Endothelial cell of umbilical vein (primary cell): ENCODE measurements at regions not wholly inside any gene's neighbourhood (a gene's known extent, or its start where the extent isn't known, plus 50 kb on each side); places are given as distances from the start of the nearest gene placed in this dataset.

Experiments used
- BruUV-seq: library from RNA; stranded (reverse); fragments of 400-500 nt; replicated peaks from 2 replicates; lab custom pipeline; 2021; lab: Mats Ljungman, UMichigan
- CTCF ChIA-PET: fragments of 300-600, 350-600 bp; sonication (Branson Sonifier 250); formaldehyde crosslinking; loops from one replicate; lab custom pipeline; 2021; ENCODE audit warnings: antibody characterized with exemption, inconsistent platforms; lab: Charles Lee
- POLR2A ChIA-PET: fragments of 300-600, 350-600 bp; sonication (Branson Sonifier 250); formaldehyde crosslinking; loops from one replicate; lab custom pipeline; 2021; ENCODE audit warnings: antibody characterized with exemption, inconsistent platforms; lab: Charles Lee
- DNase-seq: peaks from one replicate; pipeline ENCODE4 v3.0.0-alpha.2; 2011; ENCODE audit warnings: low read depth, low spot score
- FAIRE-seq: peaks from 2 replicates; lab custom pipeline; 2011; peaks lifted over from hg19 to GRCh38; lab: Jason Lieb, UNC
- H2AFZ ChIP-seq: 2 replicates; pipeline ENCODE4 v1.6.0; 2012; ENCODE audit warnings: low read depth, low read length, control low read depth, inconsistent platforms
- H3K27ac ChIP-seq: 2 replicates; pipeline ENCODE4 v1.5.1; 2011; ENCODE audit warnings: low read depth, mild to moderate bottlenecking, control low read depth, low read length, moderate library complexity; ENCODE audit not compliant: insufficient read depth
- H3K27me3 ChIP-seq, 2 experiments: 2 replicates each; pipeline versions ENCODE4 v1.6.0 to v1.6.1; 2011; ENCODE audit warnings: low read length in 2 of 2, mixed read lengths in 1 of 2; ENCODE audit not compliant: control insufficient read depth in 2 of 2, insufficient read depth in 2 of 2
- H3K36me3 ChIP-seq, 2 experiments: 2 replicates in 1 of 2; 3 replicates in 1 of 2; pipeline ENCODE4 v1.5.1; 2011; ENCODE audit warnings: low read length in 2 of 2, mild to moderate bottlenecking in 1 of 2, moderate library complexity in 1 of 2; ENCODE audit not compliant: control insufficient read depth in 2 of 2, insufficient read depth in 2 of 2; ENCODE audit errors: extremely low read depth in 1 of 2
- H3K4me1 ChIP-seq: 3 replicates; pipeline ENCODE4 v1.5.1; 2011; ENCODE audit warnings: mild to moderate bottlenecking, low read length; ENCODE audit not compliant: control insufficient read depth, insufficient read depth; ENCODE audit errors: extremely low read depth
- H3K4me2 ChIP-seq: 2 replicates; pipeline ENCODE4 v1.6.1; 2011; ENCODE audit warnings: low read length, control low read depth, mixed read lengths; ENCODE audit not compliant: insufficient read depth
- H3K4me3 ChIP-seq, 3 experiments: fragments of 200-600 bp in 1 of 3; sonication (generic), shearing (Covaris generic) in 1 of 3; replicated peaks in 1 of 3; 2 replicates each; pipeline ENCODE4 v1.5.1; 2011 to 2016; ENCODE audit warnings: control low read depth in 3 of 3, low read length in 3 of 3, mild to moderate bottlenecking in 2 of 3, inconsistent platforms in 1 of 3, low read depth in 1 of 3, moderate library complexity in 1 of 3; ENCODE audit not compliant: insufficient read depth in 1 of 3
- H3K79me2 ChIP-seq: 2 replicates; pipeline ENCODE4 v1.6.0; 2012; ENCODE audit warnings: low read length, inconsistent platforms; ENCODE audit not compliant: control insufficient read depth, insufficient read depth
- H3K9ac ChIP-seq: replicated peaks from 2 replicates; pipeline ENCODE3; 2011; ENCODE audit warnings: low read length, control low read depth; ENCODE audit not compliant: insufficient read depth; ENCODE audit errors: extremely low read depth
- H3K9me1 ChIP-seq: replicated peaks from 3 replicates; pipeline ENCODE4 v1.6.0; 2011; ENCODE audit warnings: mild to moderate bottlenecking, low read length; ENCODE audit not compliant: control insufficient read depth, insufficient read depth; ENCODE audit errors: extremely low read depth
- H3K9me3 ChIP-seq: replicated peaks from 2 replicates; pipeline ENCODE4 v1.5.1; 2012; ENCODE audit warnings: low read length, inconsistent platforms; ENCODE audit not compliant: control insufficient read depth, insufficient read depth
- H4K20me1 ChIP-seq: replicated peaks from 2 replicates; pipeline ENCODE3; 2011; ENCODE audit warnings: mild to moderate bottlenecking, low read length; ENCODE audit not compliant: control insufficient read depth, insufficient read depth; ENCODE audit errors: extremely low read depth
- FOS ChIP-seq: IDR thresholded peaks from 2 replicates; pipeline ENCODE4 v1.6.1; 2011; ENCODE audit warnings: mild to moderate bottlenecking, low read length, moderate library complexity, borderline replicate concordance; ENCODE audit not compliant: insufficient read depth
- GATA2 ChIP-seq: IDR thresholded peaks from 2 replicates; pipeline ENCODE4 v1.7.0; 2011; ENCODE audit warnings: low read depth, mild to moderate bottlenecking, moderate library complexity, mixed read lengths, low read length; ENCODE audit not compliant: insufficient read length, insufficient read depth
- MYC ChIP-seq: IDR thresholded peaks from one replicate; pipeline ENCODE4 v1.6.1; 2011; ENCODE audit warnings: mild to moderate bottlenecking, low read depth, low read length
- POLR2A ChIP-seq: IDR thresholded peaks from 2 replicates; pipeline ENCODE4 v1.6.1; 2012; ENCODE audit warnings: low read depth, mild to moderate bottlenecking, control low read depth, low read length
- POLR2AphosphoS5 ChIP-seq: IDR thresholded peaks from 2 replicates; pipeline ENCODE4 v1.6.1; 2012; ENCODE audit warnings: low read depth, mild to moderate bottlenecking, control low read depth, low read length, moderate library complexity; ENCODE audit not compliant: insufficient read depth
- dilution Hi-C: fragments of 300-500 bp; cut with MboI; formaldehyde crosslinking; loops from one replicate; pipeline ENCODE4 v1.15.0; 2019; ENCODE audit warnings: low sequenced_read_pairs; ENCODE audit not compliant: extremely low pct_ligation_motif_present
- intact Hi-C: fragments of 100-400 bp; cut with micrococcal nuclease; formaldehyde crosslinking; loops from one replicate; pipeline ENCODE4 v1.10.0; 2022
- TF ChIP-seq, protein P1 (sequence below): IDR thresholded peaks from 2 replicates; pipeline ENCODE4 v1.6.1; 2011; ENCODE audit not compliant: insufficient read depth, insufficient read length

DNA sequence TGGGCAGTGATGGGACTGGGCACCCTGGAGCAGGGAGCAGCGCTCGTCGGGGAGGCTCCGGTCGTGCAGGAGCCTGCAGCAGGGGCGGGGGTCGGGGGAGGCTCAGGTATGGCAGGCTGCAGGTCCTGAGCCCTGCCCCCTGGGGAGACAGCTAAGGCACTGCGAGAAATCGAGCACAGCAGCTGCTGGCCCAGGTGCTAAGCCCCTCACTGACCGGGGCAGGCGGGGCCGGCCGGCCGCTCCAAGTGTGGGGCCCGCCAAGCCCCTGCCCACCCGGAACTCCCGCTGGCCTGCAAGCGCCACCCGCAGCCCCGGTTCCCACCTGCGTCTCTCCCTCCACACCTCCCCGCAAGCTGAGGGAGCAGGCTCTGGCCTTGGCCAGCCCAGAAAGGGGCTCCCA, 326.8 kb upstream of the TMTC1 start:
- intact Hi-C loops: no loop called here
- H4K20me1 ChIP-seq: no peaks in the 10 kb centered on the region
- no peaks in the 10 kb centered on the region for H3K36me3 ChIP-seq
- no peaks in the 10 kb centered on the region for H3K79me2 ChIP-seq
- peak overlapping the region; percentile 25 for H2AFZ ChIP-seq
- ChIA-PET POLR2A (no interaction called here), CTCF (no interaction called here)
- H3K4me2 ChIP-seq: no peak overlapping the region
- peaks cover 11% of the 10 kb centered on the region for H3K4me1 ChIP-seq
- FAIRE-seq (no peak), DNase-seq (no peak)
- BruUV-seq: no TSS peak
- H3K9me1 ChIP-seq: no peaks in the 10 kb centered on the region
- H3K9ac ChIP-seq: no peak overlapping the region
- H3K9me3 ChIP-seq: no peaks in the 10 kb centered on the region
- peak overlapping the region; percentile 58 for H3K27ac ChIP-seq
- dilution Hi-C loops: no loop called here
- no peak overlapping the region for H3K4me3 ChIP-seq
- no peaks in the 10 kb centered on the region for H3K27me3 ChIP-seq
- TF ChIP-seq FOS: no peak
- no peak for TF ChIP-seq GATA2
- no peak for TF ChIP-seq POLR2AphosphoS5
- TF ChIP-seq, protein P1, sequence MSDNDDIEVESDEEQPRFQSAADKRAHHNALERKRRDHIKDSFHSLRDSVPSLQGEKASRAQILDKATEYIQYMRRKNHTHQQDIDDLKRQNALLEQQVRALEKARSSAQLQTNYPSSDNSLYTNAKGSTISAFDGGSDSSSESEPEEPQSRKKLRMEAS: no peak
- TF ChIP-seq MYC: no peak
- TF ChIP-seq POLR2A: no peak

GRCh38 chr12:30108666-30109065, 324.9 kb upstream of the TMTC1 start:
- no peaks in the 10 kb centered on the region for H3K27me3 ChIP-seq
- H3K27ac ChIP-seq: no peak overlapping the region
- DNase-seq (no peak), FAIRE-seq (no peak)
- no peaks in the 10 kb centered on the region for H3K36me3 ChIP-seq
- no peak overlapping the region for H2AFZ ChIP-seq
- ChIA-PET CTCF (interaction anchor here (1.2 kb wide), 1 partner anchor 11 kb away, joined by 3 read pairs; no protein-coding TSS in a partner anchor), POLR2A (no interaction called here)
- intact Hi-C loops: loop anchor here (10.0 kb wide), 1 partner anchor 544 kb away; no protein-coding TSS in a partner anchor
- no peaks in the 10 kb centered on the region for H3K9me1 ChIP-seq
- no peak overlapping the region for H3K9ac ChIP-seq
- no peaks in the 10 kb centered on the region for H4K20me1 ChIP-seq
- TF ChIP-seq MYC: no peak
- TF ChIP-seq GATA2: no peak
- no peaks in the 10 kb centered on the region for H3K9me3 ChIP-seq
- BruUV-seq: no TSS peak
- dilution Hi-C loops: no loop called here
- no peaks in the 10 kb centered on the region for H3K79me2 ChIP-seq
- H3K4me2 ChIP-seq: no peak overlapping the region
- peaks cover 11% of the 10 kb centered on the region for H3K4me1 ChIP-seq
- no peak overlapping the region for H3K4me3 ChIP-seq
